Uterus (tissue), 3 donors: ENCODE measurements at regions not wholly inside any gene's neighbourhood (a gene's known extent, or its start where the extent isn't known, plus 50 kb on each side); places are given as distances from the start of the nearest gene placed in this dataset.

Experiments used
- DNase-seq, 2 donors: peaks; one replicate each; pipeline ENCODE4 v3.0.0-alpha.2; 2019 to 2020
- H3K27ac ChIP-seq, 2 donors: fragments of 200-600 bp; sonication (generic); 1 replicate in 1 of 2; 2 replicates in 1 of 2; pipeline ENCODE4 v1.5.1; 2016 to 2018
- H3K27me3 ChIP-seq, 2 donors: fragments of 200-600 bp; sonication (generic); one replicate each; pipeline ENCODE4 v1.5.1; 2018 to 2019; ENCODE audit warnings: control low read depth in 1 of 2
- H3K36me3 ChIP-seq, 2 donors: fragments of 200-600 bp; sonication (generic); one replicate each; pipeline ENCODE4 v1.5.1; 2019; ENCODE audit warnings: control low read depth in 1 of 2
- H3K4me1 ChIP-seq, 2 donors: fragments of 200-600 bp; sonication (generic); one replicate each; pipeline ENCODE4 v1.5.1; 2018 to 2019; ENCODE audit warnings: control low read depth in 1 of 2
- H3K4me3 ChIP-seq, 2 donors: fragments of 200-600 bp; sonication (generic); 1 replicate in 1 of 2; 2 replicates in 1 of 2; pipeline ENCODE4 v1.5.1; 2018 to 2019; ENCODE audit warnings: mild to moderate bottlenecking in 1 of 2
- H3K9me3 ChIP-seq, 2 donors: fragments of 200-600 bp; sonication (generic); one replicate each; pipeline ENCODE4 v1.5.1; 2019; ENCODE audit warnings: control low read depth in 1 of 2
- CTCF ChIP-seq, 4 experiments: fragments of 200-600 bp in 2 of 4; fragments of 450-650 bp in 2 of 4; sonication (generic) in 2 of 4; IDR thresholded peaks; one replicate each; pipeline ENCODE4 v1.5.1; 2016 to 2019; ENCODE audit warnings: antibody characterized with exemption in 4 of 4, mild to moderate bottlenecking in 2 of 4, moderate library complexity in 1 of 4
- POLR2A ChIP-seq, 2 donors: fragments of 450-650 bp; IDR thresholded peaks; one replicate each; pipeline ENCODE4 v1.6.1; 2016; ENCODE audit warnings: antibody characterized with exemption in 2 of 2, mild to moderate bottlenecking in 1 of 2, moderate library complexity in 1 of 2
- intact Hi-C: fragments of 100-400 bp; cut with DNase I; formaldehyde crosslinking; loops from one replicate; pipeline ENCODE4 v1.15.1; 2023; ENCODE audit warnings: low total_unique reads
- donor health status: DM: yes; HTN: yes; CAD: no.

DNA sequence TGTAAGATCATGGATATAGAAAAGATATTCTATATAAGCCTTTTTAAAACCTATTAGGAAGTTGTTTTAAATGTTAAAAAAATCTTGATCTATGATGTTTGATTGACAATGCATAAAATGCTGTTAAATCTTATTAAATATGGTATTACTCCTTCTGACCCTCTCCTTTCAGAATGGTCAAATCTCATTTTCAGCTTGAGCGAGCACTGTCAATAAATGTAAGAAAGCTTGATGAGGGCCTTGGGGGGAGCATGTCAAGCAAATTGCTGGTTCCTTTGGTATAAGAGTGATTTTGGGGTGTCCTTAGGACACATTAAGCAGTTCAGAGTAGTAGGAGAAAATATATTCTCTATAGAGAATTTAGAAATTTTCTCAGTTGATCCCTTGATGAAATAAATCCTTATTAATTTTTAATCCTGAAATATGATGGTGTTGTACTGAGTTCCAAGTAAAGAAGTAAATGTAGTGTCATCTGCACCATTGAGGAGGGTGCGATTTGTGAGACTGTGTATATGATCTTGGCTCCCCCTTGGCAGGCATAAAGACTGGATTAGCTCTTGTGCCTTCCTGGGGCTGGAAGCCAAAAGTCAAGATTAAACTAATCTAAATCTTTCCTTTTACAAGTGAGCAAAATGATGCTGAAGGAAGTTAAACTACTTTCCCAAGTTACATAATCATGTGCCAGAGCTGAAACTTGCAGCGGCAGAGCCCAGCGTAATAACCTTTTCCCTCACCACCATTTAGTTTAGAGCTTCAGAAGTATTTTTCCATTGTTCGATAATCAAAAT, 82.6 kb upstream of the ANK2 start:
- Histone ChIP-seq H3K4me3 (no peak overlapping the region), H3K4me1 (no peaks in the 10 kb centered on the region), H3K27me3 (no peaks in the 10 kb centered on the region), H3K36me3 (no peaks in the 10 kb centered on the region), H3K27ac (no peak overlapping the region), H3K9me3 (no peaks in the 10 kb centered on the region)
- no peak for DNase-seq
- TF ChIP-seq POLR2A (IDR thresholded peaks at IDR 0.05) (no peak), CTCF (IDR thresholded peaks at IDR 0.05) (no peak)
- intact Hi-C loops: no loop called here

DNA sequence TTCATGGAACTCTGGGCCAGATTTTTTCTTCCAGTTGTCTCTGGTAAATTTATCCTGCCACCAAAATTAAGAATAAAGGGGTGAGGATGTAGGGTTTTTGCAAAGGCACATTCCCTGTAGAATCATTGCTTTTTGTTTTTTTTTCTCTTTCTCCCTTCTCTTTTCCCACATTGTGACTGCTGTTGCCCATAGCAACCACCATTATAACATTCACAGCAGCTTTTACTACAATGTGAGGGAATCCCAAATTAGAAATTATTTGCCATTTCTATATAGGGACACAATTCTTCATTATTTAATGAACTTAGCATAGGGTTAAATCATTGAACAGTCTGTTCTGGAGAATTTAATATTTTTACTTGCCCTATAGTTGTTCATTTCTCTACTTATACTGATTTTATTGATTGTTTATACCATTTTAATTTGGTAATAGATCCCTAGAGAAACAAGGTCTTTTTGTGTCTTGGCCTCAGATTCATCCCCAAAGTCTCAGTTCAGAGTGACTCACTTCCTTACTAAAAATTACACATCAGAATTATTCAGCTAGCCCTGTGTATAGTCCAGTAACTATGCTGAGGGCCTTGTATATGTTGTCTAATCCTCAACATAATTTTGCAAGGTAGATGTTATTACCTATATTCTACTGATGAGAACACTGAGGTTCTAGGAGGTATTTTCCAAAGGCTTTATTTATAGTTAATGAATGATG, 80.8 kb upstream of the ANK2 start:
- H3K36me3 ChIP-seq: no peaks in the 10 kb centered on the region
- intact Hi-C loops: no loop called here

GRCh38 chr4:112970903-112971302, 78.5 kb upstream of the ANK2 start:
- H3K27ac ChIP-seq: no peak overlapping the region
- H3K4me3 ChIP-seq: no peak overlapping the region
- intact Hi-C loops: no loop called here
- no peaks in the 10 kb centered on the region for H3K9me3 ChIP-seq
- no peaks in the 10 kb centered on the region for H3K4me1 ChIP-seq
- no peak for TF ChIP-seq POLR2A (IDR thresholded peaks at IDR 0.05)
- no peak for TF ChIP-seq CTCF (IDR thresholded peaks at IDR 0.05)
- no peak for DNase-seq
- no peaks in the 10 kb centered on the region for H3K36me3 ChIP-seq
- H3K27me3 ChIP-seq: no peaks in the 10 kb centered on the region

More for the DNA sequence above, 80.8 kb upstream of the ANK2 start:
- no peaks in the 10 kb centered on the region for H3K27me3 ChIP-seq
- DNase-seq: no peak
- TF ChIP-seq POLR2A (IDR thresholded peaks at IDR 0.05) (no peak), CTCF (IDR thresholded peaks at IDR 0.05) (no peak)
- no peaks in the 10 kb centered on the region for H3K9me3 ChIP-seq
- no peak overlapping the region for H3K27ac ChIP-seq
- no peaks in the 10 kb centered on the region for H3K4me1 ChIP-seq
- H3K4me3 ChIP-seq: no peak overlapping the region

DNA sequence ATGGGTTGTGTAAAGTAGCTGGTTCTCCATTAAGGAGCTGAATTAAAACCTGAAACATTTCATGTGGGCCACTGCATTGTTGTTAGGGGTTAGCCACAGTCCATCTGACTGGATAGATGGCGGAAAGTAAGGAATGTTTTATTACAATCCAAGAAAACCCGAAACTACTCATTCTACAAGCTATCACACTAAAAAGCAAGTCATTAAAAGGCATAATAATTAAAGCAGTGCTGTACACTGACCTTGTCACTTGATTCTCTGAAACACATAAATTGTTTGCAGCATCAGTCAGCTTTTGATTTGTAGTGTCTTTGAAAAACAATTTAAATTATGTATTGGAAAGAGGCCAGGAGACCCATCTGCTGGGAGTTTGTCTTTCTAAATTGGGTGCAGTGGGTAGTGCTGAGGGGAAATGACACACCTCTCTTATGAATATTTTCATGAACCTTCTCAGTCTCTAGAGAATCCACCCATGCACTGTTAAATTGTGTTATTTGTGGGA, 75.7 kb upstream of the ANK2 start:
- no peak overlapping the region for H3K4me3 ChIP-seq
- H3K9me3 ChIP-seq: no peaks in the 10 kb centered on the region
- no peaks in the 10 kb centered on the region for H3K4me1 ChIP-seq
- no peak overlapping the region for H3K27ac ChIP-seq
- H3K27me3 ChIP-seq: no peaks in the 10 kb centered on the region
- H3K36me3 ChIP-seq: no peaks in the 10 kb centered on the region
- intact Hi-C loops: no loop called here
- no peak for DNase-seq
- TF ChIP-seq POLR2A (IDR thresholded peaks at IDR 0.05): no peak
- no peak for TF ChIP-seq CTCF (IDR thresholded peaks at IDR 0.05)
